Neural cell (in vitro differentiated cells): ENCODE measurements at regions not wholly inside any gene's neighbourhood (a gene's known extent, or its start where the extent isn't known, plus 50 kb on each side); places are given as distances from the start of the nearest gene placed in this dataset.
"Not testable (repeated sequence)": the region's sequence is repeated elsewhere in the genome, so short reads cannot be mapped to it uniquely, and the experiment has no call there.

ENCODE experiments used
- H2AFZ ChIP-seq: fragments of 200-600, 300-800 bp; sonication (generic), shearing (Covaris generic); 2 replicates; pipeline ENCODE4 v1.6.0; 2014; ENCODE audit warnings: low read depth, mild to moderate bottlenecking, antibody characterized with exemption, low read length, moderate library complexity
- H3F3A ChIP-seq: fragments of 200-600 bp; shearing (Covaris generic); 2 replicates; pipeline ENCODE4 v1.6.1; 2016; ENCODE audit warnings: mild to moderate bottlenecking, moderate library complexity, mixed read lengths, antibody characterized with exemption, low read length; ENCODE audit not compliant: insufficient read depth, poor library complexity, severe bottlenecking
- H3K27ac ChIP-seq: fragments of 200-600, 300-800 bp; sonication (generic), shearing (Covaris generic); 2 replicates; pipeline ENCODE4 v1.5.1; 2014; ENCODE audit warnings: mild to moderate bottlenecking, low read length, moderate library complexity
- H3K27me3 ChIP-seq: fragments of 300-800, 200-600 bp; sonication (generic), shearing (Covaris generic); 2 replicates; pipeline ENCODE4 v1.6.0; 2014; ENCODE audit warnings: mild to moderate bottlenecking, low read depth, low read length, moderate library complexity; ENCODE audit not compliant: insufficient read depth
- H3K36me3 ChIP-seq: fragments of 300-800, 200-600 bp; sonication (generic), shearing (Covaris generic); 2 replicates; pipeline ENCODE4 v1.5.1; 2014; ENCODE audit warnings: mild to moderate bottlenecking, antibody characterized with exemption, low read length, moderate library complexity; ENCODE audit not compliant: insufficient read depth
- H3K4me2 ChIP-seq: fragments of 300-800, 200-600 bp; sonication (generic), shearing (Covaris generic); 2 replicates; pipeline ENCODE4 v1.6.0; 2014; ENCODE audit warnings: mild to moderate bottlenecking, low read length
- H3K4me3 ChIP-seq: fragments of 300-800, 200-600 bp; sonication (generic), shearing (Covaris generic); 2 replicates; pipeline ENCODE4 v1.5.1; 2014; ENCODE audit warnings: mild to moderate bottlenecking, low read length, moderate library complexity
- H3K79me2 ChIP-seq: fragments of 200-600 bp; shearing (Covaris generic); replicated peaks from 2 replicates; pipeline ENCODE4 v1.6.0; 2014; ENCODE audit warnings: mild to moderate bottlenecking, low read length, moderate library complexity; ENCODE audit not compliant: insufficient read depth
- H3K9ac ChIP-seq: fragments of 300-800, 200-600 bp; sonication (generic), shearing (Covaris generic); 2 replicates; pipeline ENCODE4 v1.6.1; 2016; ENCODE audit warnings: mild to moderate bottlenecking, low read length, mixed read lengths
- H3K9me2 ChIP-seq: fragments of 200-600 bp; shearing (Covaris generic); 2 replicates; pipeline ENCODE4 v1.6.1; 2016; ENCODE audit warnings: mild to moderate bottlenecking, low read length, mixed read lengths; ENCODE audit not compliant: insufficient read depth
- H3K9me3 ChIP-seq: fragments of 200-600, 300-800 bp; sonication (generic), shearing (Covaris generic); 2 replicates; pipeline ENCODE4 v1.6.1; 2016; ENCODE audit warnings: mild to moderate bottlenecking, mixed run types, low read length, moderate library complexity, mixed read lengths
- H4K20me1 ChIP-seq: fragments of 200-600 bp; shearing (Covaris generic); 2 replicates; pipeline ENCODE4 v1.6.1; 2016; ENCODE audit warnings: mild to moderate bottlenecking, mixed run types; ENCODE audit not compliant: insufficient read depth
- EP300 ChIP-seq: fragments of 450-650 bp; conservative IDR thresholded peaks from 2 replicates; pipeline ENCODE4 v1.6.1; 2014; ENCODE audit warnings: antibody characterized with exemption, mild to moderate bottlenecking, moderate library complexity; ENCODE audit not compliant: poor library complexity, severe bottlenecking
- EZH2 ChIP-seq: fragments of 200-600, 300-800 bp; shearing (Covaris generic), sonication (generic); IDR thresholded peaks from 2 replicates; pipeline ENCODE4 v1.6.1; 2014; ENCODE audit warnings: antibody characterized with exemption, low read length, borderline replicate concordance, mild to moderate bottlenecking; ENCODE audit not compliant: insufficient read depth, poor library complexity, severe bottlenecking
- MXI1 ChIP-seq: fragments of 450-650 bp; conservative IDR thresholded peaks from 2 replicates; pipeline ENCODE4 v1.6.1; 2014; ENCODE audit warnings: antibody characterized with exemption, mild to moderate bottlenecking; ENCODE audit not compliant: poor library complexity, severe bottlenecking
- POLR2AphosphoS5 ChIP-seq: IDR thresholded peaks from 2 replicates; pipeline ENCODE4 v1.6.1; 2012
- RAD21 ChIP-seq: fragments of 450-650 bp; conservative IDR thresholded peaks from 2 replicates; pipeline ENCODE4 v1.6.1; 2014; ENCODE audit warnings: antibody characterized with exemption, mild to moderate bottlenecking, moderate library complexity
- SMC3 ChIP-seq: fragments of 450-650 bp; conservative IDR thresholded peaks from 2 replicates; pipeline ENCODE4 v1.6.1; 2014; ENCODE audit warnings: antibody characterized with exemption, mild to moderate bottlenecking, moderate library complexity; ENCODE audit not compliant: poor library complexity
- TAF1 ChIP-seq: IDR thresholded peaks from 2 replicates; pipeline ENCODE4 v1.6.1; 2012; ENCODE audit warnings: low read depth
- TF ChIP-seq, protein P1 (sequence below): fragments of 450-650 bp; IDR thresholded peaks from 2 replicates; pipeline ENCODE4 v1.5.1; 2014; ENCODE audit warnings: antibody characterized with exemption, mild to moderate bottlenecking, moderate library complexity; ENCODE audit not compliant: poor library complexity, severe bottlenecking
- TF ChIP-seq, protein P2 (sequence below): IDR thresholded peaks from 2 replicates; pipeline ENCODE4 v1.6.1; 2012; ENCODE audit warnings: borderline replicate concordance

DNA sequence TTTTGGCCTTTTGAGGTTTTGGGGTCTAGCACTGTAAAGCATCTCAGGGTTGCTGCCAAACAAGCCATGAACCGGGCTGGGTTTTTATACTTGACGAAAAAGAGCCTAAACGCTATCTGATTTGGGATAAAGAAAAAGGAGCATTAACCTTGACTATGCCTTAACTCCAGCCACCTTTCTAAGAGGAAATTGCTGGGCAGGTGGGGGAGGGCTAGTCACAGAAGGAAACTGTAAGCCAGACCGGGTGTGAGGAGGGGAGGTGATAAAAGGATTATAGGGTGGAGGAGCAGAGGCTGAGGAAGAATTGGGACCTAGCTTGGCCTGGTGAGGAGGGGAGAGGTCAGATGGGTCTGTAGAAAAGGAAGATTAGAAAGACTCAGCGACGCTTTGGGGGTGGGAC is 335.2 kb upstream of the HTR1E start:
- not testable (repeated sequence) for H3F3A ChIP-seq, H3K27me3 ChIP-seq, H3K4me2 ChIP-seq, H3K9ac ChIP-seq, H3K36me3 ChIP-seq, H3K9me2 ChIP-seq, H3K79me2 ChIP-seq, H2AFZ ChIP-seq, H3K4me3 ChIP-seq, H4K20me1 ChIP-seq, H3K27ac ChIP-seq, H3K9me3 ChIP-seq

DNA sequence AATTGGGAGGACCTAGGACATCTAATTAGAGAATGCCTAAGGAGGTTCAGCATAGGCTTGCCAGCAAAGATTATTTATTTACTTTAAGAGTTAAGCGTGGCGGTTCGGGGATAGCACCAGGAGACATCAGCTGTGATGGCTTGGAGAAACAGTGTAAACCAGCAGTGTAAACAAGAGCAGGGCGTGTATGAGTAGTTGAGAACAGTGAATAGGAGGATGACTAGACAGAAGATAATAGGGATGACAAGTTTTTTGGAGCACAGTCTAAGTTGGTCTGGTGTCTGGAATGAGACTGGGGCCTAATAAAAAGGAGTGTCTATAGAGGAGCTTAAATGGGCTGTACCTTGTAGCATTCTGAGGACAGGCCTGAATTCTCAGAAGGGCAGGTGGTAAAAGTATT is 338.4 kb upstream of the HTR1E start:
- not testable (repeated sequence) for H3K27ac ChIP-seq, H3K36me3 ChIP-seq, H3K27me3 ChIP-seq, H3K9me2 ChIP-seq, H3F3A ChIP-seq, H3K4me3 ChIP-seq, H3K9me3 ChIP-seq, H2AFZ ChIP-seq, H4K20me1 ChIP-seq, H3K79me2 ChIP-seq, H3K4me2 ChIP-seq, H3K9ac ChIP-seq

DNA sequence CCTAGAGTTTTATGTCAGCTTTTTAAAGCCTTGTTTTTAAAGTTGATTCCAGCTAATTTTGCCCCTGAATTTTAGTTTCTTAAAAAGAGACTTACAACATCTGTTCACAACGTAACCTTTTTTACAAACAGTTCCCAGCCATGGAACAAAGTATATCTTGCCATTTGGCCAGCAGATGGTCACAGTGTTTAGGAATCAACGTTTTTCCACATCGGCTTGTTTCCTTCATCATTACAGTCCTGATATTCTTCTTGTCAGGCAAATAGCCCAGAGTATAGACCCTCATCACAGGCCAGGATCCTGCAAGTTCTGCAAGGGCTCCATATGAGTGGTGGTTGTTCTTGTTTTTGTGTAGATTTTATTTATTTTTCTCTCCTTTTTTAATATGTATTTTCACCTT is 341.7 kb upstream of the HTR1E start:
- Histone ChIP-seq H3K27ac (no peak overlapping the region), H3K4me3 (no peak overlapping the region), H3K36me3 (no peaks in the 10 kb centered on the region), H2AFZ (no peak overlapping the region), H3K4me2 (no peak overlapping the region), H3F3A (no peaks in the 10 kb centered on the region), H3K9ac (no peak overlapping the region), H3K9me2 (no peaks in the 10 kb centered on the region), H3K9me3 (no peaks in the 10 kb centered on the region), H4K20me1 (no peaks in the 10 kb centered on the region), H3K27me3 (no peaks in the 10 kb centered on the region), H3K79me2 (no peaks in the 10 kb centered on the region)
- TF ChIP-seq, protein P1, sequence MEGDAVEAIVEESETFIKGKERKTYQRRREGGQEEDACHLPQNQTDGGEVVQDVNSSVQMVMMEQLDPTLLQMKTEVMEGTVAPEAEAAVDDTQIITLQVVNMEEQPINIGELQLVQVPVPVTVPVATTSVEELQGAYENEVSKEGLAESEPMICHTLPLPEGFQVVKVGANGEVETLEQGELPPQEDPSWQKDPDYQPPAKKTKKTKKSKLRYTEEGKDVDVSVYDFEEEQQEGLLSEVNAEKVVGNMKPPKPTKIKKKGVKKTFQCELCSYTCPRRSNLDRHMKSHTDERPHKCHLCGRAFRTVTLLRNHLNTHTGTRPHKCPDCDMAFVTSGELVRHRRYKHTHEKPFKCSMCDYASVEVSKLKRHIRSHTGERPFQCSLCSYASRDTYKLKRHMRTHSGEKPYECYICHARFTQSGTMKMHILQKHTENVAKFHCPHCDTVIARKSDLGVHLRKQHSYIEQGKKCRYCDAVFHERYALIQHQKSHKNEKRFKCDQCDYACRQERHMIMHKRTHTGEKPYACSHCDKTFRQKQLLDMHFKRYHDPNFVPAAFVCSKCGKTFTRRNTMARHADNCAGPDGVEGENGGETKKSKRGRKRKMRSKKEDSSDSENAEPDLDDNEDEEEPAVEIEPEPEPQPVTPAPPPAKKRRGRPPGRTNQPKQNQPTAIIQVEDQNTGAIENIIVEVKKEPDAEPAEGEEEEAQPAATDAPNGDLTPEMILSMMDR = no peak
- TF ChIP-seq EZH2 (no peak), MXI1 (no peak), RAD21 (no peak), POLR2AphosphoS5 (no peak), SMC3 (no peak), TAF1 (no peak)

DNA sequence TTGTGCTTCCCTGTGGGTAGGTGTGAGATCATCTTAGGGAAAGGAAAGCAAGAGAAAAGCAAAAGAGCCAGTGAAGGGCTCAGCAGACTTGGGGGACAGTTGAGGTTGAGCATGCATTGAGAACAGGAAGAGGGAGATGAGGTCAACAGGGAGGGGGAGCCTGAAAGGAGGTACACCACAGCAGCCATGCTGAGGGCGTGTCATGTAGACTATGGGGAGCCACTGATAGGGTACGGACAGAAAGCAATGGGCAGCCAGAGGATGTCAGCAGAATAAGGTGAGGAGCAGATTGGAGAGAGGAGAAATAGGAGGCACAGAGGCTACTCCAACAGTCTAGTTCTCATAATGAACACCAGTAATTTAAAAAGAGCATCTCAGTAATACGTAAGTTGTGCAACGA is 351.1 kb upstream of the HTR1E start:
- Histone ChIP-seq H2AFZ (no peak overlapping the region), H3K9me2 (no peaks in the 10 kb centered on the region)

More for the DNA sequence above, 351.1 kb upstream of the HTR1E start:
- Histone ChIP-seq H3K9ac (no peak overlapping the region), H3K9me3 (no peaks in the 10 kb centered on the region), H3K4me2 (no peak overlapping the region), H3K79me2 (no peaks in the 10 kb centered on the region), H3K36me3 (no peaks in the 10 kb centered on the region), H3K27me3 (no peaks in the 10 kb centered on the region), H4K20me1 (no peaks in the 10 kb centered on the region), H3K4me3 (no peak overlapping the region), H3F3A (no peaks in the 10 kb centered on the region), H3K27ac (no peak overlapping the region)
- TF ChIP-seq SMC3 = no peak
- no peak for TF ChIP-seq MXI1
- TF ChIP-seq, protein P1 = no peak
- no peak for TF ChIP-seq POLR2AphosphoS5
- TF ChIP-seq EZH2 = no peak
- TF ChIP-seq, protein P2, sequence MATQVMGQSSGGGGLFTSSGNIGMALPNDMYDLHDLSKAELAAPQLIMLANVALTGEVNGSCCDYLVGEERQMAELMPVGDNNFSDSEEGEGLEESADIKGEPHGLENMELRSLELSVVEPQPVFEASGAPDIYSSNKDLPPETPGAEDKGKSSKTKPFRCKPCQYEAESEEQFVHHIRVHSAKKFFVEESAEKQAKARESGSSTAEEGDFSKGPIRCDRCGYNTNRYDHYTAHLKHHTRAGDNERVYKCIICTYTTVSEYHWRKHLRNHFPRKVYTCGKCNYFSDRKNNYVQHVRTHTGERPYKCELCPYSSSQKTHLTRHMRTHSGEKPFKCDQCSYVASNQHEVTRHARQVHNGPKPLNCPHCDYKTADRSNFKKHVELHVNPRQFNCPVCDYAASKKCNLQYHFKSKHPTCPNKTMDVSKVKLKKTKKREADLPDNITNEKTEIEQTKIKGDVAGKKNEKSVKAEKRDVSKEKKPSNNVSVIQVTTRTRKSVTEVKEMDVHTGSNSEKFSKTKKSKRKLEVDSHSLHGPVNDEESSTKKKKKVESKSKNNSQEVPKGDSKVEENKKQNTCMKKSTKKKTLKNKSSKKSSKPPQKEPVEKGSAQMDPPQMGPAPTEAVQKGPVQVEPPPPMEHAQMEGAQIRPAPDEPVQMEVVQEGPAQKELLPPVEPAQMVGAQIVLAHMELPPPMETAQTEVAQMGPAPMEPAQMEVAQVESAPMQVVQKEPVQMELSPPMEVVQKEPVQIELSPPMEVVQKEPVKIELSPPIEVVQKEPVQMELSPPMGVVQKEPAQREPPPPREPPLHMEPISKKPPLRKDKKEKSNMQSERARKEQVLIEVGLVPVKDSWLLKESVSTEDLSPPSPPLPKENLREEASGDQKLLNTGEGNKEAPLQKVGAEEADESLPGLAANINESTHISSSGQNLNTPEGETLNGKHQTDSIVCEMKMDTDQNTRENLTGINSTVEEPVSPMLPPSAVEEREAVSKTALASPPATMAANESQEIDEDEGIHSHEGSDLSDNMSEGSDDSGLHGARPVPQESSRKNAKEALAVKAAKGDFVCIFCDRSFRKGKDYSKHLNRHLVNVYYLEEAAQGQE = no peak
- no peak for TF ChIP-seq TAF1
- TF ChIP-seq EP300 = no peak
- TF ChIP-seq RAD21 = no peak
